Osteocyte (in vitro differentiated cells): ENCODE measurements at regions not wholly inside any gene's neighbourhood (a gene's known extent, or its start where the extent isn't known, plus 50 kb on each side); places are given as distances from the start of the nearest gene placed in this dataset.

ENCODE experiments used
- DNase-seq: peaks from one replicate; pipeline ENCODE4 v3.0.0; 2021; ENCODE audit warnings: mixed read lengths; ENCODE audit not compliant: unreplicated experiment; ENCODE audit errors: extremely low spot score
- H3K27ac Mint-ChIP-seq: one replicate; pipeline ENCODE4 v1.8.0; 2021; ENCODE audit warnings: mild to moderate bottlenecking, mixed read lengths; ENCODE audit not compliant: unreplicated experiment
- H3K27me3 Mint-ChIP-seq: one replicate; pipeline ENCODE4 v1.8.0; 2021; ENCODE audit warnings: mixed read lengths; ENCODE audit not compliant: unreplicated experiment
- H3K36me3 Mint-ChIP-seq: one replicate; pipeline ENCODE4 v1.8.0; 2021; ENCODE audit warnings: mixed read lengths; ENCODE audit not compliant: unreplicated experiment
- H3K4me1 Mint-ChIP-seq: one replicate; pipeline ENCODE4 v1.8.0; 2021; ENCODE audit warnings: mixed read lengths; ENCODE audit not compliant: unreplicated experiment
- H3K4me3 Mint-ChIP-seq: one replicate; pipeline ENCODE4 v1.8.0; 2021; ENCODE audit warnings: mild to moderate bottlenecking, moderate library complexity, mixed read lengths; ENCODE audit not compliant: unreplicated experiment
- H3K9me3 Mint-ChIP-seq: one replicate; pipeline ENCODE4 v1.8.0; 2021; ENCODE audit warnings: mixed read lengths; ENCODE audit not compliant: unreplicated experiment
- TF ChIP-seq, protein P1 (sequence below): fragments of 200-600 bp; sonication (generic); IDR thresholded peaks from 2 replicates; pipeline ENCODE4 v1.5.0; 2021; ENCODE audit warnings: antibody characterized with exemption, mild to moderate bottlenecking, moderate library complexity

DNA sequence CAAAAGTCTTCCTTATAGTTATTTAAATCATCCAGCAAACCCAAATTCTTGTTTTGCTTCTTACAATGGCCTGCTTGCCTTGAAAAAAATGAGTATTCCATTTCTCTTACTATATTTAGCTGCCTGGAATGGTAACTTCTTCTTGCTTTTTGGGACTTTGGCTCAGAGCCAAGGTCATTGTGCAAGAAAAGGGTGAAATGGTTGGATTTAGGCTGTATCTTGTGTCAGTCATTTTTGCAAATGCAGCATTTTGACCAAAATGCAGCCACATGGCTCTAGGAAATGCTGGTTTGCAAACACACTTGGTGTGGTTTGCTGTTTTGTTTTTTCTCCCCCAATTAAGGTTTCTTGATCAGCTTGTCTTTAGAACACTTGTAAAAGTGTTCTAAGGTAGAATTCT lies 133.3 kb upstream of the ELL2 start:
- H3K9me3 Mint-ChIP-seq: peaks cover 12% of the 10 kb centered on the region
- H3K4me3 Mint-ChIP-seq: no peak overlapping the region
- peaks cover 3% of the 10 kb centered on the region for H3K36me3 Mint-ChIP-seq
- no peaks in the 10 kb centered on the region for H3K27me3 Mint-ChIP-seq
- peaks cover 30% of the 10 kb centered on the region for H3K4me1 Mint-ChIP-seq
- no peak overlapping the region for H3K27ac Mint-ChIP-seq
- no peak for DNase-seq
- TF ChIP-seq, protein P1, sequence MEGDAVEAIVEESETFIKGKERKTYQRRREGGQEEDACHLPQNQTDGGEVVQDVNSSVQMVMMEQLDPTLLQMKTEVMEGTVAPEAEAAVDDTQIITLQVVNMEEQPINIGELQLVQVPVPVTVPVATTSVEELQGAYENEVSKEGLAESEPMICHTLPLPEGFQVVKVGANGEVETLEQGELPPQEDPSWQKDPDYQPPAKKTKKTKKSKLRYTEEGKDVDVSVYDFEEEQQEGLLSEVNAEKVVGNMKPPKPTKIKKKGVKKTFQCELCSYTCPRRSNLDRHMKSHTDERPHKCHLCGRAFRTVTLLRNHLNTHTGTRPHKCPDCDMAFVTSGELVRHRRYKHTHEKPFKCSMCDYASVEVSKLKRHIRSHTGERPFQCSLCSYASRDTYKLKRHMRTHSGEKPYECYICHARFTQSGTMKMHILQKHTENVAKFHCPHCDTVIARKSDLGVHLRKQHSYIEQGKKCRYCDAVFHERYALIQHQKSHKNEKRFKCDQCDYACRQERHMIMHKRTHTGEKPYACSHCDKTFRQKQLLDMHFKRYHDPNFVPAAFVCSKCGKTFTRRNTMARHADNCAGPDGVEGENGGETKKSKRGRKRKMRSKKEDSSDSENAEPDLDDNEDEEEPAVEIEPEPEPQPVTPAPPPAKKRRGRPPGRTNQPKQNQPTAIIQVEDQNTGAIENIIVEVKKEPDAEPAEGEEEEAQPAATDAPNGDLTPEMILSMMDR: no peak

DNA sequence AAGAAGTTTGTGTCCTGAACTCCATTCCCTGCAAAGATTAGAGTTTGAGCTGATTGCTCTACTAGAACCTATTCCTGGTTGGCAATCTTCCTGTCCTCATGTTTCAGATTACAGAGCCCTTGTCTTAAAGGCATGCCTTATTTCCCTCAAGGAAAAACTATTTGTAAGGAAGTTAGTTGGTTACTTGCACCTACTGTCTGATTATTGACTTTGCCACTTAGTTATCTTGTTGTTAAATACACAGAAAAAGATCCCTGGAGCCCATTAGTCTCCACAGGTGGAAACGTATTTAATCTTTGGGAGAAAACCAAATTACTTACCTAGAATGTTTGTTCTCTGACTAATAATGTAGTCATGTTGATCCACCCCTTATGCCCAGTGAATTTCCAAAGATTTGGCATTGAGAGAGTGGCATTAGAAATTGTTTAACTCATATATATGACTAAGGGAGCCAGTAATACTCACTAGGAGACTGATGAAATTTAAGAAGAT lies 132.3 kb upstream of the ELL2 start:
- Mint-ChIP-seq H3K4me3 (no peak overlapping the region), H3K4me1 (peaks cover 30% of the 10 kb centered on the region)

DNA sequence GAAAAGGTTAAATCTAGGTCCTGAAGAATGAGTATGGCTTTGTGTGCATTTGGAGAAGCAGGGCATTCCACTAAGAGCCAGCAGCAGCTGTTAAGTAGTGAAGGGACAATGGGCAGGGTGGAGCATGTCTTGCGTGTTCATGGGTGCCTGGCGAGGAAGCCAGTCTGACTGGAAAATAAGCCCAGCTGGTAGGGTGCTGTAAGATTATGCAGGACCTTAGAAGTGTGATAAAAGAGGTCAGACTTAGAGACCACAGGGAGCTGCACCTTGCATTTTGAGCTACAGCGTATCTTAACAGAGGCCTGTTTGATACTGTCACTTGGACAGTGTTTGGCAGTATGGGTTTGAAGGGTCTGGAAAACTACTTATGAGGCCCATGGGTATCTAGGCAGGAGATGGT lies 131.7 kb upstream of the ELL2 start:
- H3K36me3 Mint-ChIP-seq: peaks cover 3% of the 10 kb centered on the region
- no peak for DNase-seq
- H3K27ac Mint-ChIP-seq: no peak overlapping the region
- peaks cover 30% of the 10 kb centered on the region for H3K4me1 Mint-ChIP-seq
- H3K9me3 Mint-ChIP-seq: peaks cover 4% of the 10 kb centered on the region
- H3K27me3 Mint-ChIP-seq: no peaks in the 10 kb centered on the region
- TF ChIP-seq, protein P1: no peak
- H3K4me3 Mint-ChIP-seq: no peak overlapping the region

More for the DNA sequence above, 132.3 kb upstream of the ELL2 start:
- Mint-ChIP-seq H3K27ac (no peak overlapping the region), H3K9me3 (peaks cover 10% of the 10 kb centered on the region), H3K27me3 (no peaks in the 10 kb centered on the region), H3K36me3 (peaks cover 3% of the 10 kb centered on the region)
- TF ChIP-seq, protein P1: no peak
- no peak for DNase-seq

DNA sequence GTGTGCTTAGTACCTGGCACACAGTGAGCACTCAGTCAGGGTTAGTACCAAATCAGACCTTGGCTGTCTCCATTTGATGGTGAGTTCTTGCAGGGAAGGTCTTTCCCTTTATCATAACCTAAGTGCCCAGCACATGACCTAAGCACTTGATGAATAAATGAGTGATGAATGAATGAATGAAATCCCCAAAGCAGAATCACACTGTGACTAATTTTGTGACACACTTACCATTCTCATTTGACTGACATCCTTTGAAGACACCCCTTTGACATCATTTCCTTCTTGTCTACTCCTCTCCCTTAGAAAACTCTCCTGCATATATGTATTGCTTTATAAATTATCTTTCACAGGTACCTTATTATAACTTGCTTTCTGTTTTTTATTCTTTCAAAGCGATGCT lies 130.2 kb upstream of the ELL2 start:
- no peak overlapping the region for H3K4me3 Mint-ChIP-seq
- no peaks in the 10 kb centered on the region for H3K27me3 Mint-ChIP-seq
- H3K9me3 Mint-ChIP-seq: no peaks in the 10 kb centered on the region
- H3K27ac Mint-ChIP-seq: no peak overlapping the region
- peaks cover 30% of the 10 kb centered on the region for H3K4me1 Mint-ChIP-seq
- DNase-seq: no peak
- TF ChIP-seq, protein P1: no peak
- no peaks in the 10 kb centered on the region for H3K36me3 Mint-ChIP-seq

DNA sequence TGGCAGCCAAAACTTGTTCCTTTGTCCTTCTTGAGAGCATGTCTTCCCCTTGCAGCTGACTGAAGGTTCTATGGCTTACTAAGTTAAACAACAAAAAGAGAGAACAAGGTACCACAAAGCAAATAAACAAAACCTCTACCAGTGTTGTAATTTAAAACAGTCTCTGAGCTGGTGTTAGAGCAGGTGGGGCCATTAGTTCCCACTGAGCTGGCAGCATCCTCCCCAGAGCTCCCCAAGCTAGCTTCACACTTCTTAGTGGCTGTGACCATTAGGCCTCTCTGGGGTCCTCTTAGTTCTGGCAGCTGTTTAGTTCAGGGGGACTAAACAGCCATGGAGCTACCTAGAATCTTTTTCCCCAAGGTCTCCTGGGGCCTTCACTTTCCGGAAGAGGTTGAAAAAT lies 128.6 kb upstream of the ELL2 start:
- Mint-ChIP-seq H3K27me3 (no peaks in the 10 kb centered on the region), H3K36me3 (no peaks in the 10 kb centered on the region), H3K9me3 (no peaks in the 10 kb centered on the region), H3K4me1 (peaks cover 27% of the 10 kb centered on the region), H3K4me3 (no peak overlapping the region), H3K27ac (no peak overlapping the region)
- TF ChIP-seq, protein P1: no peak
- no peak for DNase-seq
